ENCODE measurements at regions not wholly inside any gene's neighbourhood (a gene's known extent, or its start where the extent isn't known, plus 50 kb on each side); places are given as distances from the start of the nearest gene placed in this dataset.

DNA sequence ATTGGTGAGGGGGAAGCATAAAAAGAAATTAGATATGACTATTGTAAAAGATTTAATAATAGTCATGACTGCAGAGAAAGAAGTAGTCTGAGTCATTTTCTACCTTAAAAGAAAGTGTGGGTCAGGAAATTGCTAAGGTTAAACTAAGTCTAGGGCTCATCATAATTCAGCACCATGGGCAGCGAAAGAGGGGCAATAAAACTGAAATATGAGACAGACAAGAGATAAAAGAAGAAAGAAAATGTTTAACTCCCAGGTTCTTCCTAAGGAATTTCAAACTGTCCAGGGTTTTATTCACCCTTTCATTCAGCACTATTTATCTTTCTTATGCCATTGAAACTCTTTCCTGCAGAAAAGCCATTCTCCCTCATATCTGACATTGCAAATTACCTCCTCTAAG is 114.4 kb upstream of the API5 start:
- POLR2A ChIA-PET = no interaction called here
- FAIRE-seq = no peak
- BruUV-seq (replicated peaks) = no TSS peak
- intact Hi-C loops (cut with micrococcal nuclease) (no loop called here), dilution Hi-C loops (cut with MboI; ENCODE audit: extremely low pct_ligation_motif_present, low sequenced_read_pairs) (no loop called here)
- TF ChIP-seq, protein P1, sequence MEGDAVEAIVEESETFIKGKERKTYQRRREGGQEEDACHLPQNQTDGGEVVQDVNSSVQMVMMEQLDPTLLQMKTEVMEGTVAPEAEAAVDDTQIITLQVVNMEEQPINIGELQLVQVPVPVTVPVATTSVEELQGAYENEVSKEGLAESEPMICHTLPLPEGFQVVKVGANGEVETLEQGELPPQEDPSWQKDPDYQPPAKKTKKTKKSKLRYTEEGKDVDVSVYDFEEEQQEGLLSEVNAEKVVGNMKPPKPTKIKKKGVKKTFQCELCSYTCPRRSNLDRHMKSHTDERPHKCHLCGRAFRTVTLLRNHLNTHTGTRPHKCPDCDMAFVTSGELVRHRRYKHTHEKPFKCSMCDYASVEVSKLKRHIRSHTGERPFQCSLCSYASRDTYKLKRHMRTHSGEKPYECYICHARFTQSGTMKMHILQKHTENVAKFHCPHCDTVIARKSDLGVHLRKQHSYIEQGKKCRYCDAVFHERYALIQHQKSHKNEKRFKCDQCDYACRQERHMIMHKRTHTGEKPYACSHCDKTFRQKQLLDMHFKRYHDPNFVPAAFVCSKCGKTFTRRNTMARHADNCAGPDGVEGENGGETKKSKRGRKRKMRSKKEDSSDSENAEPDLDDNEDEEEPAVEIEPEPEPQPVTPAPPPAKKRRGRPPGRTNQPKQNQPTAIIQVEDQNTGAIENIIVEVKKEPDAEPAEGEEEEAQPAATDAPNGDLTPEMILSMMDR (IDR thresholded peaks at IDR 0.05; ENCODE audit: extremely low read depth in 1 of 2, insufficient read depth in 1 of 2, low read depth in 1 of 2, low read length in 2 of 2) = no peak
- TF ChIP-seq JUN (IDR thresholded peaks at IDR 0.05; ENCODE audit: borderline replicate concordance, insufficient read depth, insufficient read length, low read depth) (no peak), EZH2 (IDR thresholded peaks at IDR 0.05; ENCODE audit: borderline replicate concordance, low read depth, low read length, severe bottlenecking) (no peak), FOS (IDR thresholded peaks at IDR 0.05; ENCODE audit: borderline replicate concordance, insufficient read depth, low read length) (no peak), POLR2AphosphoS5 (IDR thresholded peaks at IDR 0.05; ENCODE audit: insufficient read depth, low read depth, low read length) (no peak), MYC (IDR thresholded peaks at IDR 0.05; ENCODE audit: low read depth, low read length) (no peak), POLR2A (IDR thresholded peaks at IDR 0.05; ENCODE audit: low read depth, low read length) (no peak), GATA2 (IDR thresholded peaks at IDR 0.05; ENCODE audit: insufficient read depth, insufficient read length, low read depth, low read length) (no peak)
- TF ChIP-seq, protein P2, sequence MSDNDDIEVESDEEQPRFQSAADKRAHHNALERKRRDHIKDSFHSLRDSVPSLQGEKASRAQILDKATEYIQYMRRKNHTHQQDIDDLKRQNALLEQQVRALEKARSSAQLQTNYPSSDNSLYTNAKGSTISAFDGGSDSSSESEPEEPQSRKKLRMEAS (IDR thresholded peaks at IDR 0.05; ENCODE audit: insufficient read depth, insufficient read length) = no peak
- Histone ChIP-seq H3K4me3 (replicated peaks in 1 of 3; ENCODE audit: insufficient read depth in 1 of 3, low read depth in 1 of 3, low read length in 3 of 3) (no peak overlapping the region), H3K27ac (ENCODE audit: insufficient read depth, low read depth, low read length) (no peak overlapping the region), H4K20me1 (replicated peaks; ENCODE audit: control insufficient read depth, extremely low read depth, insufficient read depth, low read length) (no peaks in the 10 kb centered on the region), H2AFZ (ENCODE audit: low read depth, low read length) (no peak overlapping the region), H3K9me1 (replicated peaks; ENCODE audit: control insufficient read depth, extremely low read depth, insufficient read depth, low read length) (no peaks in the 10 kb centered on the region), H3K9me3 (replicated peaks; ENCODE audit: control insufficient read depth, insufficient read depth, low read length) (no peaks in the 10 kb centered on the region), H3K79me2 (ENCODE audit: control insufficient read depth, insufficient read depth, low read length) (no peaks in the 10 kb centered on the region), H3K36me3 (ENCODE audit: control insufficient read depth in 2 of 2, extremely low read depth in 1 of 2, insufficient read depth in 2 of 2, low read length in 2 of 2) (no peaks in the 10 kb centered on the region), H3K9ac (replicated peaks; ENCODE audit: extremely low read depth, insufficient read depth, low read length) (no peak overlapping the region), H3K4me1 (ENCODE audit: control insufficient read depth, extremely low read depth, insufficient read depth, low read length) (no peaks in the 10 kb centered on the region), H3K27me3 (ENCODE audit: control insufficient read depth in 2 of 2, insufficient read depth in 2 of 2, low read length in 2 of 2) (no peaks in the 10 kb centered on the region), H3K4me2 (ENCODE audit: insufficient read depth, low read length) (no peak overlapping the region)
- CTCF ChIA-PET = no interaction called here
- DNase-seq (ENCODE audit: low read depth, low spot score) = no peak

Measured in endothelial cell of umbilical vein (primary cell).